ENCODE measurements at regions not wholly inside any gene's neighbourhood (a gene's known extent, or its start where the extent isn't known, plus 50 kb on each side); places are given as distances from the start of the nearest gene placed in this dataset.

DNA sequence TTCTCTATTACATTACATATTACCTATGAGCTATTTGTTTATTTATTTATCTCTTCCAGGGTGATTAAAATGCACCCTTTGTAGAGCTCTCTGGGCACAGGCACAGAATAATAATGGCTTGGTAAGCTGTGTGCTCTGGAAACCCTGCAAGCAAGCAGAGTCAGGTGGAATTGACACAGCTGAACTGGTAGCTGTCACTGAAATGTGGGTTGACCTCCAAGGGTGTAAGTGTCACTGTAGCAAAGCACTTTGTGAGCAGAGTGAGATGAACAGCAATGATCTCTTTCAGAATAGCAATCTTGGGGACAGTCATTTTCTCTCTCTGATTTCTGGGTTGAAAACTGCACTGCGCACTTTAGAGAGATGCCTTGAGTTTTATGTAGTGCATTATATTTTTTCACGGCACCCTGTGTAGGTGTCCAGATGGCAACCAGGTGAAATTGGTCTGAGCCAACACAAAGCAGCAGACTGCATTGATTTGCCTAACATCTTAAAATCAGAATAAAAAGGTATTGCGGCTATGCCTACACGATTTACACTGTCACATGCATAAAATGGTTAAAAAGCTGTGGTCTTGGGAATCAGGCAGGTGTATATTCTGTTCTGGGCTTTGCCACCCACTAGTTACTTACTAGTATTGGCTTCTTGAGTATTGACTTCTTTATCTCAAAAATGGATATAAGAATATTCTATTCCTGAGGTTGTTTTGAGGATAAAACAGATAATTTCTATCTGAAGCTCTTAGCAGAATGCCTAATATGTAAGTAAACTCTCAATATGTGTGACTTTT is 450.3 kb downstream of the RAPGEF2 start:
- H3K4me3 ChIP-seq (ENCODE audit: control insufficient read depth, low read depth, low read length), result no peak overlapping the region
- TF ChIP-seq CTCF (conservative IDR thresholded peaks at IDR 0.05; ENCODE audit: control insufficient read depth, insufficient read depth, low read depth, low read length), result no peak
- no peak for DNase-seq (ENCODE audit: low read depth)

GRCh38 chr4:159555873-159556272 is 453.0 kb downstream of the RAPGEF2 start:
- H3K4me3 ChIP-seq (ENCODE audit: control insufficient read depth, low read depth, low read length), result no peak overlapping the region
- no peak for TF ChIP-seq CTCF (conservative IDR thresholded peaks at IDR 0.05; ENCODE audit: control insufficient read depth, insufficient read depth, low read depth, low read length)
- DNase-seq (ENCODE audit: low read depth), result no peak

GRCh38 chr4:159562366-159562765 is 459.5 kb downstream of the RAPGEF2 start:
- H3K4me3 ChIP-seq (ENCODE audit: control insufficient read depth, low read depth, low read length), result no peak overlapping the region
- TF ChIP-seq CTCF (conservative IDR thresholded peaks at IDR 0.05; ENCODE audit: control insufficient read depth, insufficient read depth, low read depth, low read length), result no peak
- DNase-seq (ENCODE audit: low read depth), result no peak

DNA sequence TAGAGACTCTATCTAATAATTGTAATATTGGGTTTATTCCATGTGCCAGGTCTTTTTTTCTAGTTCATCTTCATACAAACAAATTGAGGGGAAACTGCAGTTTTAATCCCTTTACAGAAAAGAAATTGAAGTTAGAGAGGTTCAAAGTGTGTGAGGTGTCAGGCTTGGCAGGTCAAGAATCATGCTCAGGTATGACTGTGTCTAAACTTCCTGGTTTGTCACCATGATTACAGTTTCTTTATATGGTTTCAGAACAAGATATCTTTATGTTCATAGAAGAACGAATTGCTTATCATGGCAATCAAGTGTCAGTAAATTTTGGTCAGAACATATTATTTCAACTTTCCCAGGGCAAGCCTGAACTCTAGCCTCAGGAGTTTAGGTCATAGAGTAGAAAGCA is 460.4 kb downstream of the RAPGEF2 start:
- no peak overlapping the region for H3K4me3 ChIP-seq (ENCODE audit: control insufficient read depth, low read depth, low read length)
- no peak for DNase-seq (ENCODE audit: low read depth)
- TF ChIP-seq CTCF (conservative IDR thresholded peaks at IDR 0.05; ENCODE audit: control insufficient read depth, insufficient read depth, low read depth, low read length), result no peak

DNA sequence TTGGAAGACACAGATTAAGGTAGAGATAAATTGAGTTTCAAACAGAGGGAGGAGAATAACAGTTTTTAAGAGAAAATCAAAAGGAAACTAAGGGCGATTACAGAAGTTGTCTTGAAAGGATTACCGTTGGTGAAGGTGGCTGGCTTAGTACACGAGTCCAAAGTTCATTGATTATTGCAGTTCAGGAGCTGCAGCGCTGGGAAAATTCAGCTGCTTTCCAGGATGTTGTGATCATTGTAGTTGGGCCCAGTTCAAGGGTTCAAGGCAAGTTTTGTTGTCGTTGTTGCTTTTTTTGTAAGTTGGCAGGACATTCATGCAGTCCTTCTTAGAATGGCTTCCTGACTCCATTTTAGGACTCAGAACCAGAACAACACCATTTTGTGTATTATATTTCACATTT is 461.7 kb downstream of the RAPGEF2 start:
- DNase-seq (ENCODE audit: low read depth), result no peak
- H3K4me3 ChIP-seq (ENCODE audit: control insufficient read depth, low read depth, low read length), result no peak overlapping the region

GRCh38 chr4:159566786-159567185 is 463.9 kb downstream of the RAPGEF2 start:
- H3K4me3 ChIP-seq (ENCODE audit: control insufficient read depth, low read depth, low read length), result no peak overlapping the region
- TF ChIP-seq CTCF (conservative IDR thresholded peaks at IDR 0.05; ENCODE audit: control insufficient read depth, insufficient read depth, low read depth, low read length), result no peak
- DNase-seq (ENCODE audit: low read depth), result no peak

More for the DNA sequence above, 461.7 kb downstream of the RAPGEF2 start:
- TF ChIP-seq CTCF (conservative IDR thresholded peaks at IDR 0.05; ENCODE audit: control insufficient read depth, insufficient read depth, low read depth, low read length), result no peak

Measured in fibroblast of mammary gland (primary cell).